ENCODE measurements at regions not wholly inside any gene's neighbourhood (a gene's known extent, or its start where the extent isn't known, plus 50 kb on each side); places are given as distances from the start of the nearest gene placed in this dataset.

GRCh38 chr16:54538276-54538675, 251.7 kb upstream of the IRX3 start:
- H3K4me3 ChIP-seq (ENCODE audit: low read depth, low read length): no peak overlapping the region
- DNase-seq (ENCODE audit: low read depth): no peak
- TF ChIP-seq CTCF (IDR thresholded peaks at IDR 0.05; ENCODE audit: insufficient read depth, low read depth, low read length, missing control alignments): no peak

GRCh38 chr16:54533856-54534490, 247.4 kb upstream of the IRX3 start:
- no peak overlapping the region for H3K4me3 ChIP-seq (ENCODE audit: low read depth, low read length)
- DNase-seq (ENCODE audit: low read depth): no peak
- no peak for TF ChIP-seq CTCF (IDR thresholded peaks at IDR 0.05; ENCODE audit: insufficient read depth, low read depth, low read length, missing control alignments)

GRCh38 chr16:54526916-54527315, 240.3 kb upstream of the IRX3 start:
- no peak for DNase-seq (ENCODE audit: low read depth)
- no peak for TF ChIP-seq CTCF (IDR thresholded peaks at IDR 0.05; ENCODE audit: insufficient read depth, low read depth, low read length, missing control alignments)
- H3K4me3 ChIP-seq (ENCODE audit: low read depth, low read length): no peak overlapping the region

GRCh38 chr16:54526087-54526486, 239.5 kb upstream of the IRX3 start:
- no peak overlapping the region for H3K4me3 ChIP-seq (ENCODE audit: low read depth, low read length)
- no peak for DNase-seq (ENCODE audit: low read depth)
- TF ChIP-seq CTCF (IDR thresholded peaks at IDR 0.05; ENCODE audit: insufficient read depth, low read depth, low read length, missing control alignments): no peak

- no peak for TF ChIP-seq CTCF (IDR thresholded peaks at IDR 0.05; ENCODE audit: insufficient read depth, low read depth, low read length, missing control alignments)
- DNase-seq (ENCODE audit: low read depth): no peak
- no peak overlapping the region for H3K4me3 ChIP-seq (ENCODE audit: low read depth, low read length)
Measured at GRCh38 chr16:54525104-54525503, 238.5 kb upstream of the IRX3 start.

GRCh38 chr16:54522584-54522983, 236.0 kb upstream of the IRX3 start:
- no peak for TF ChIP-seq CTCF (IDR thresholded peaks at IDR 0.05; ENCODE audit: insufficient read depth, low read depth, low read length, missing control alignments)
- DNase-seq (ENCODE audit: low read depth): no peak

GRCh38 chr16:54521327-54521726, 234.7 kb upstream of the IRX3 start:
- DNase-seq (ENCODE audit: low read depth): no peak
- no peak overlapping the region for H3K4me3 ChIP-seq (ENCODE audit: low read depth, low read length)
- no peak for TF ChIP-seq CTCF (IDR thresholded peaks at IDR 0.05; ENCODE audit: insufficient read depth, low read depth, low read length, missing control alignments)

More at GRCh38 chr16:54522584-54522983, 236.0 kb upstream of the IRX3 start:
- H3K4me3 ChIP-seq (ENCODE audit: low read depth, low read length): no peak overlapping the region
